Lower leg skin (tissue), 3 donors: ENCODE measurements at regions not wholly inside any gene's neighbourhood (a gene's known extent, or its start where the extent isn't known, plus 50 kb on each side); places are given as distances from the start of the nearest gene placed in this dataset.

ENCODE experiments used
- POLR2A ChIP-seq, 2 donors: fragments of 450-650 bp; IDR thresholded peaks; one replicate each; pipeline ENCODE4 v1.6.1; 2016 to 2017; ENCODE audit warnings: antibody characterized with exemption in 2 of 2, mild to moderate bottlenecking in 1 of 2, moderate library complexity in 1 of 2
- TF ChIP-seq, protein P1 (sequence below), 3 donors: fragments of 450-650 bp; IDR thresholded peaks; one replicate each; pipeline ENCODE4 v1.5.1; 2016; ENCODE audit warnings: antibody characterized with exemption in 3 of 3, mild to moderate bottlenecking in 3 of 3, moderate library complexity in 2 of 3

DNA sequence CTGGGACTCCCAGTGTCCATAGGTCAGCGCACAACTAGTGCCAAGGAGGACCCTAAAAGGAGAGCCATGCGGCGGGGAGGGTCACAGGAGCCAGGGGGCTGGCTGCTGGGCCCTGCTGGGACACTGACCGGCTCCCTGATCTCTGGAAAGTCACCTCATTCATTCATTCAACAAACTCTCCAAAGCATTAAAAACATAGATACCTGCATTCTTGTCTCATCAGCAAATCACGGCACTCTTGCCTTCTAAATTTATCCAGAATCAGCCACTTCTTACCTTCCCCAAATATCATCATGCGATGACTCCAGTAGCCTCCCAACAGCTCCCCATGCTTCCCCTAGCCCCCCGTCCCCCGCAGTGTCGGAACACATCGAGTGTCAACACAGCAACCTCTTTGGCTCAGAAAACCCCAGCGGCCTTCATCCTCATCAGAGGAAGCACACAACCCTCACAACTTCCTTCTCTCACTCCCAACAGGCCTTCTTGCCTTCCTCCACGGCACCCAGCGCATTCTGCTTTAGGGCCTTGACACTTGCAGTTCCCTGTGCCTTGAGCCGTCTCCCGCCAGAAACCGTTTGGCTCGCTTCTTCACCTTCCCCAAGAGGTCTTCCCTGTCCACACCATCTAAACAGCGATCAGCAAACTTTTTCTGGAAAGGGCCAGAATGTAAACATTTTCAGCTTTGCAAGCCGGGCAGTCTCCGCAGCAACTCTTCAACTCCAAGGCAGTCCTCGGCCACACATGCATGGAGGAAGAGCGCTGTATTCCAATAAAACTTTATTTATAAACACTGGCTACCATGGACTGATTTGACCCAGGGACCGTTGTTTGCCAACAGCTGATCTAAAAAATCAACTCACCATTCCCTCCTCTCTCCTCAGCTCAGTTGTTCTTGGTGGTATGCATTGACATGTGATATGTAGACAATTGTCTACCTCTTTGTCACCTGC, 119.5 kb upstream of the TNRC6C start:
- TF ChIP-seq, protein P1, sequence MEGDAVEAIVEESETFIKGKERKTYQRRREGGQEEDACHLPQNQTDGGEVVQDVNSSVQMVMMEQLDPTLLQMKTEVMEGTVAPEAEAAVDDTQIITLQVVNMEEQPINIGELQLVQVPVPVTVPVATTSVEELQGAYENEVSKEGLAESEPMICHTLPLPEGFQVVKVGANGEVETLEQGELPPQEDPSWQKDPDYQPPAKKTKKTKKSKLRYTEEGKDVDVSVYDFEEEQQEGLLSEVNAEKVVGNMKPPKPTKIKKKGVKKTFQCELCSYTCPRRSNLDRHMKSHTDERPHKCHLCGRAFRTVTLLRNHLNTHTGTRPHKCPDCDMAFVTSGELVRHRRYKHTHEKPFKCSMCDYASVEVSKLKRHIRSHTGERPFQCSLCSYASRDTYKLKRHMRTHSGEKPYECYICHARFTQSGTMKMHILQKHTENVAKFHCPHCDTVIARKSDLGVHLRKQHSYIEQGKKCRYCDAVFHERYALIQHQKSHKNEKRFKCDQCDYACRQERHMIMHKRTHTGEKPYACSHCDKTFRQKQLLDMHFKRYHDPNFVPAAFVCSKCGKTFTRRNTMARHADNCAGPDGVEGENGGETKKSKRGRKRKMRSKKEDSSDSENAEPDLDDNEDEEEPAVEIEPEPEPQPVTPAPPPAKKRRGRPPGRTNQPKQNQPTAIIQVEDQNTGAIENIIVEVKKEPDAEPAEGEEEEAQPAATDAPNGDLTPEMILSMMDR (IDR thresholded peaks at IDR 0.05), result no peak
- TF ChIP-seq POLR2A (IDR thresholded peaks at IDR 0.05), result no peak
